Mesothelial cell of epicardium (in vitro differentiated cells): ENCODE measurements at regions not wholly inside any gene's neighbourhood (a gene's known extent, or its start where the extent isn't known, plus 50 kb on each side); places are given as distances from the start of the nearest gene placed in this dataset.
A peak's percentile ranks its signal among the peaks of the same experiment; 100 is the strongest.

Source experiments
- DNase-seq, 2 experiments: peaks; one replicate each; pipeline ENCODE4 v3.0.0; 2021; ENCODE audit warnings: low spot score in 2 of 2; ENCODE audit not compliant: unreplicated experiment in 2 of 2
- H3K27ac Mint-ChIP-seq: 2 replicates; pipeline ENCODE4 v1.8.0; 2021; ENCODE audit warnings: mixed read lengths
- H3K27me3 Mint-ChIP-seq: 2 replicates; pipeline ENCODE4 v1.8.0; 2021; ENCODE audit warnings: low read depth, mixed read lengths
- H3K36me3 Mint-ChIP-seq: 2 replicates; pipeline ENCODE4 v1.8.0; 2021; ENCODE audit warnings: mixed read lengths
- H3K4me1 Mint-ChIP-seq: 2 replicates; pipeline ENCODE4 v1.8.0; 2021; ENCODE audit warnings: mixed read lengths
- H3K4me3 Mint-ChIP-seq: 2 replicates; pipeline ENCODE4 v1.8.0; 2021; ENCODE audit warnings: mild to moderate bottlenecking, moderate library complexity, mixed read lengths
- H3K9me3 Mint-ChIP-seq: 2 replicates; pipeline ENCODE4 v1.8.0; 2021; ENCODE audit warnings: mixed read lengths
- TF ChIP-seq, protein P1 (sequence below): fragments of 200-600 bp; sonication (generic); IDR thresholded peaks from one replicate; pipeline ENCODE4 v1.5.0; 2021; ENCODE audit warnings: antibody characterized with exemption; ENCODE audit not compliant: unreplicated experiment

GRCh38 chr3:127049393-127049792 is 66.5 kb downstream of the PLXNA1 start:
- H3K27ac Mint-ChIP-seq: no peak overlapping the region
- no peak for DNase-seq
- no peak overlapping the region for H3K4me3 Mint-ChIP-seq
- H3K9me3 Mint-ChIP-seq: peaks cover 19% of the 10 kb centered on the region
- TF ChIP-seq, protein P1, sequence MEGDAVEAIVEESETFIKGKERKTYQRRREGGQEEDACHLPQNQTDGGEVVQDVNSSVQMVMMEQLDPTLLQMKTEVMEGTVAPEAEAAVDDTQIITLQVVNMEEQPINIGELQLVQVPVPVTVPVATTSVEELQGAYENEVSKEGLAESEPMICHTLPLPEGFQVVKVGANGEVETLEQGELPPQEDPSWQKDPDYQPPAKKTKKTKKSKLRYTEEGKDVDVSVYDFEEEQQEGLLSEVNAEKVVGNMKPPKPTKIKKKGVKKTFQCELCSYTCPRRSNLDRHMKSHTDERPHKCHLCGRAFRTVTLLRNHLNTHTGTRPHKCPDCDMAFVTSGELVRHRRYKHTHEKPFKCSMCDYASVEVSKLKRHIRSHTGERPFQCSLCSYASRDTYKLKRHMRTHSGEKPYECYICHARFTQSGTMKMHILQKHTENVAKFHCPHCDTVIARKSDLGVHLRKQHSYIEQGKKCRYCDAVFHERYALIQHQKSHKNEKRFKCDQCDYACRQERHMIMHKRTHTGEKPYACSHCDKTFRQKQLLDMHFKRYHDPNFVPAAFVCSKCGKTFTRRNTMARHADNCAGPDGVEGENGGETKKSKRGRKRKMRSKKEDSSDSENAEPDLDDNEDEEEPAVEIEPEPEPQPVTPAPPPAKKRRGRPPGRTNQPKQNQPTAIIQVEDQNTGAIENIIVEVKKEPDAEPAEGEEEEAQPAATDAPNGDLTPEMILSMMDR: no peak
- no peaks in the 10 kb centered on the region for H3K36me3 Mint-ChIP-seq
- no peaks in the 10 kb centered on the region for H3K27me3 Mint-ChIP-seq
- H3K4me1 Mint-ChIP-seq: peaks cover 6% of the 10 kb centered on the region

DNA sequence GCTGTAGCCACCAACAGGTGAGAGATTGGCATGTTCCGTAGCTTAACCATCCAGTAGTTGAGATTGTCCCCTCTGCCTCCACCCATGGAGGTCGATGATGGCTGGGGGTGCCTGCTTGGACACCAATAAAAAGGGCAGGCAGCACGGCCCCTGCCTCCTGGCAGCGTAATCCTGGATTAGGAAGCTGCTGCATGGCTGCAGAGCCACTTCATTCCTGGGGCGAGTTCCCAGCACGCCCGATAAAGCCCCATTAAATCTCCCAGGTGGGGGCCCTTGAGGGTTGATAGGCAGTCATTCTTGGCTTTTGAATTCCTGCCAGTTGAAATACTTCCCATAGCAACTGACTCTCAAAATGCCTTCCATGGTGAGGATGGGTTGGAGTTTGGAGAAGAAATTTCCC is 67.8 kb downstream of the PLXNA1 start:
- H3K27ac Mint-ChIP-seq: no peak overlapping the region
- no peaks in the 10 kb centered on the region for H3K36me3 Mint-ChIP-seq
- TF ChIP-seq, protein P1: no peak
- DNase-seq: no peak
- H3K4me3 Mint-ChIP-seq: no peak overlapping the region
- H3K4me1 Mint-ChIP-seq: no peaks in the 10 kb centered on the region
- peaks cover 22% of the 10 kb centered on the region for H3K9me3 Mint-ChIP-seq
- H3K27me3 Mint-ChIP-seq: no peaks in the 10 kb centered on the region

- Mint-ChIP-seq H3K4me3 (no peak overlapping the region), H3K9me3 (peaks cover 24% of the 10 kb centered on the region), H3K27ac (no peak overlapping the region), H3K4me1 (no peaks in the 10 kb centered on the region), H3K27me3 (no peaks in the 10 kb centered on the region), H3K36me3 (no peaks in the 10 kb centered on the region)
- TF ChIP-seq, protein P1: no peak
- DNase-seq: no peak
Observed at GRCh38 chr3:127052121-127052561, 69.2 kb downstream of the PLXNA1 start.

- TF ChIP-seq, protein P1: no peak
- Mint-ChIP-seq H3K27ac (no peak overlapping the region), H3K36me3 (no peaks in the 10 kb centered on the region), H3K4me1 (no peaks in the 10 kb centered on the region), H3K27me3 (no peaks in the 10 kb centered on the region), H3K9me3 (peaks cover 29% of the 10 kb centered on the region), H3K4me3 (no peak overlapping the region)
- DNase-seq: peak in 1 of 2 experiments; percentile 8
Observed at GRCh38 chr3:127053026-127053425, 70.1 kb downstream of the PLXNA1 start.

- H3K4me1 Mint-ChIP-seq: no peaks in the 10 kb centered on the region
- TF ChIP-seq, protein P1: no peak
- no peak overlapping the region for H3K4me3 Mint-ChIP-seq
- H3K27me3 Mint-ChIP-seq: no peaks in the 10 kb centered on the region
- no peaks in the 10 kb centered on the region for H3K36me3 Mint-ChIP-seq
- H3K9me3 Mint-ChIP-seq: peaks cover 25% of the 10 kb centered on the region
- no peak overlapping the region for H3K27ac Mint-ChIP-seq
- no peak for DNase-seq
Observed at GRCh38 chr3:127053450-127053849, 70.5 kb downstream of the PLXNA1 start.

- no peaks in the 10 kb centered on the region for H3K4me1 Mint-ChIP-seq
- H3K27ac Mint-ChIP-seq: no peak overlapping the region
- H3K36me3 Mint-ChIP-seq: no peaks in the 10 kb centered on the region
- peaks cover 19% of the 10 kb centered on the region for H3K9me3 Mint-ChIP-seq
- no peak overlapping the region for H3K4me3 Mint-ChIP-seq
- TF ChIP-seq, protein P1: no peak
- peaks cover 4% of the 10 kb centered on the region for H3K27me3 Mint-ChIP-seq
- no peak for DNase-seq
Observed at GRCh38 chr3:127053979-127054378, 71.1 kb downstream of the PLXNA1 start.
